Loucy (cell line): ENCODE measurements at regions not wholly inside any gene's neighbourhood (a gene's known extent, or its start where the extent isn't known, plus 50 kb on each side); places are given as distances from the start of the nearest gene placed in this dataset.
"Not testable (repeated sequence)": the region's sequence is repeated elsewhere in the genome, so short reads cannot be mapped to it uniquely, and the experiment has no call there.

Experiments used
- H2AFZ ChIP-seq: fragments of 200-600 bp; sonication (generic); 2 replicates; pipeline ENCODE4 v1.6.0; 2016; ENCODE audit warnings: antibody characterized with exemption, mild to moderate bottlenecking, low read length, moderate library complexity
- H3F3A ChIP-seq: fragments of 200-600 bp; 2 replicates; pipeline ENCODE4 v1.6.0; 2016; ENCODE audit warnings: antibody characterized with exemption, low read depth, mild to moderate bottlenecking
- H3K27me3 ChIP-seq: fragments of 200-600 bp; sonication (generic); 2 replicates; pipeline ENCODE4 v1.6.1; 2014; ENCODE audit warnings: low read length, mild to moderate bottlenecking; ENCODE audit not compliant: insufficient read depth, poor library complexity, severe bottlenecking
- H3K36me3 ChIP-seq: fragments of 200-600 bp; sonication (generic); 2 replicates; pipeline ENCODE4 v1.6.1; 2016; ENCODE audit warnings: low read length; ENCODE audit not compliant: insufficient read depth
- H3K4me1 ChIP-seq: fragments of 200-600 bp; sonication (generic); 2 replicates; pipeline ENCODE4 v1.5.1; 2014; ENCODE audit warnings: low read length, mild to moderate bottlenecking; ENCODE audit not compliant: insufficient read depth, poor library complexity, severe bottlenecking
- H3K4me2 ChIP-seq: fragments of 200-600 bp; sonication (generic); 2 replicates; pipeline ENCODE4 v1.6.0; 2014; ENCODE audit warnings: antibody characterized with exemption, low read length, low read depth, mild to moderate bottlenecking; ENCODE audit not compliant: poor library complexity, severe bottlenecking
- H3K4me3 ChIP-seq: fragments of 200-600 bp; sonication (generic); 2 replicates; pipeline ENCODE4 v1.5.1; 2014; ENCODE audit warnings: low read length, mild to moderate bottlenecking, mixed read lengths; ENCODE audit not compliant: poor library complexity, severe bottlenecking
- H3K79me2 ChIP-seq: fragments of 200-600 bp; sonication (generic); 2 replicates; pipeline ENCODE4 v1.6.1; 2014; ENCODE audit warnings: low read length; ENCODE audit not compliant: insufficient read depth
- H3K9ac ChIP-seq: fragments of 200-600 bp; sonication (generic); 2 replicates; pipeline ENCODE4 v1.6.0; 2014; ENCODE audit warnings: mild to moderate bottlenecking, low read depth, low read length, moderate library complexity; ENCODE audit not compliant: poor library complexity, severe bottlenecking
- H3K9me2 ChIP-seq: fragments of 200-600 bp; sonication (generic); replicated peaks from 2 replicates; pipeline ENCODE4 v1.6.1; 2016; ENCODE audit warnings: low read depth, low read length, mixed read lengths
- H3K9me3 ChIP-seq: fragments of 200-600 bp; sonication (generic); 2 replicates; pipeline ENCODE4 v1.6.1; 2014; ENCODE audit warnings: mild to moderate bottlenecking, antibody characterized with exemption, low read length, low read depth; ENCODE audit not compliant: insufficient read depth
- H4K20me1 ChIP-seq: fragments of 200-600 bp; sonication (generic); 2 replicates; pipeline ENCODE4 v1.6.0; 2014; ENCODE audit warnings: antibody characterized with exemption, low read length, mild to moderate bottlenecking; ENCODE audit not compliant: insufficient read depth, poor library complexity, severe bottlenecking
- CTCF ChIP-seq: fragments of 200-600 bp; sonication (generic); conservative IDR thresholded peaks from 2 replicates; pipeline ENCODE4 v1.5.1; 2014; ENCODE audit warnings: mild to moderate bottlenecking, antibody characterized with exemption, low read length
- EZH2phosphoT487 ChIP-seq: fragments of 200-600 bp; IDR thresholded peaks from 2 replicates; pipeline ENCODE4 v1.6.1; 2018; ENCODE audit warnings: antibody characterized with exemption, mild to moderate bottlenecking, moderate library complexity, borderline replicate concordance

- TF ChIP-seq EZH2phosphoT487, result no peak
- no peak for TF ChIP-seq CTCF
- H4K20me1 ChIP-seq, result no peaks in the 10 kb centered on the region
- no peaks in the 10 kb centered on the region for H3F3A ChIP-seq
- no peak overlapping the region for H2AFZ ChIP-seq
- no peak overlapping the region for H3K4me2 ChIP-seq
- no peak overlapping the region for H3K4me3 ChIP-seq
- H3K79me2 ChIP-seq, result no peaks in the 10 kb centered on the region
- H3K36me3 ChIP-seq, result no peaks in the 10 kb centered on the region
- no peaks in the 10 kb centered on the region for H3K27me3 ChIP-seq
- H3K9me3 ChIP-seq, result no peaks in the 10 kb centered on the region
- no peak overlapping the region for H3K9ac ChIP-seq
- H3K9me2 ChIP-seq, result no peaks in the 10 kb centered on the region
- H3K4me1 ChIP-seq, result no peaks in the 10 kb centered on the region
Measured at GRCh38 chr18:38494065-38494464, 928.5 kb upstream of the CELF4 start.

GRCh38 chr18:38491195-38491594 lies 925.6 kb upstream of the CELF4 start:
- Histone ChIP-seq H3K79me2 (no peaks in the 10 kb centered on the region), H3K27me3 (no peaks in the 10 kb centered on the region), H3K4me2 (no peak overlapping the region), H3K4me1 (no peaks in the 10 kb centered on the region), H3K4me3 (no peak overlapping the region), H3K9ac (no peak overlapping the region), H2AFZ (no peak overlapping the region), H3K36me3 (no peaks in the 10 kb centered on the region), H3F3A (no peaks in the 10 kb centered on the region), H3K9me2 (no peaks in the 10 kb centered on the region), H4K20me1 (no peaks in the 10 kb centered on the region), H3K9me3 (no peaks in the 10 kb centered on the region)
- TF ChIP-seq CTCF, result no peak
- TF ChIP-seq EZH2phosphoT487, result no peak

- H3K4me3 ChIP-seq, H3K4me2 ChIP-seq: not testable (repeated sequence)
Measured at GRCh38 chr18:38489721-38490120, 924.1 kb upstream of the CELF4 start.

GRCh38 chr18:38487521-38487920 lies 921.9 kb upstream of the CELF4 start:
- Histone ChIP-seq H3K9me3 (no peaks in the 10 kb centered on the region), H3F3A (no peaks in the 10 kb centered on the region), H3K9ac (no peak overlapping the region), H3K79me2 (no peaks in the 10 kb centered on the region), H4K20me1 (no peaks in the 10 kb centered on the region), H3K4me3 (no peak overlapping the region), H2AFZ (no peak overlapping the region), H3K4me1 (peaks cover 6% of the 10 kb centered on the region), H3K9me2 (no peaks in the 10 kb centered on the region), H3K27me3 (no peaks in the 10 kb centered on the region), H3K36me3 (no peaks in the 10 kb centered on the region), H3K4me2 (no peak overlapping the region)
- TF ChIP-seq EZH2phosphoT487 (no peak), CTCF (no peak)

More at GRCh38 chr18:38489721-38490120, 924.1 kb upstream of the CELF4 start:
- H4K20me1 ChIP-seq, H3K9me2 ChIP-seq, H3K36me3 ChIP-seq, H3K9ac ChIP-seq, H3K27me3 ChIP-seq, H3K4me1 ChIP-seq, H3F3A ChIP-seq, H3K79me2 ChIP-seq, H3K9me3 ChIP-seq, H2AFZ ChIP-seq: not testable (repeated sequence)
